Spinal cord (tissue), 9 donors: ENCODE measurements at regions not wholly inside any gene's neighbourhood (a gene's known extent, or its start where the extent isn't known, plus 50 kb on each side); places are given as distances from the start of the nearest gene placed in this dataset.

Experiments used
- DNase-seq, 6 donors: peaks; one replicate each; pipeline versions ENCODE4 v3.0.0 to v3.0.0-alpha.2; 2013 to 2015; ENCODE audit warnings: low spot score in 6 of 6, low read depth in 4 of 6
- H3K27ac ChIP-seq: one replicate; pipeline ENCODE4 v1.5.1; 2013; ENCODE audit warnings: low read depth, low read length, control low read depth
- H3K27me3 ChIP-seq: one replicate; pipeline ENCODE4 v1.6.1; 2013; ENCODE audit warnings: low read length; ENCODE audit not compliant: control insufficient read depth, insufficient read depth
- H3K36me3 ChIP-seq: one replicate; pipeline ENCODE4 v1.6.1; 2013; ENCODE audit warnings: low read length; ENCODE audit not compliant: control insufficient read depth, insufficient read depth
- H3K4me1 ChIP-seq: one replicate; pipeline ENCODE4 v1.6.1; 2013; ENCODE audit warnings: low read length; ENCODE audit not compliant: control insufficient read depth, insufficient read depth
- H3K4me3 ChIP-seq: one replicate; pipeline ENCODE4 v1.5.1; 2013; ENCODE audit warnings: low read depth, low read length, control low read depth
- H3K9me3 ChIP-seq: one replicate; pipeline ENCODE4 v1.6.1; 2013; ENCODE audit warnings: low read length; ENCODE audit not compliant: control insufficient read depth, insufficient read depth
- WGBS: methylation state at CpG from one replicate; pipeline ENCODE4 v1.1.5; 2013; ENCODE audit warnings: missing lambda C conversion rate; ENCODE audit not compliant: insufficient coverage; 5-methylcytosine and 5-hydroxymethylcytosine counted together
- donor health status: healthy.

DNA sequence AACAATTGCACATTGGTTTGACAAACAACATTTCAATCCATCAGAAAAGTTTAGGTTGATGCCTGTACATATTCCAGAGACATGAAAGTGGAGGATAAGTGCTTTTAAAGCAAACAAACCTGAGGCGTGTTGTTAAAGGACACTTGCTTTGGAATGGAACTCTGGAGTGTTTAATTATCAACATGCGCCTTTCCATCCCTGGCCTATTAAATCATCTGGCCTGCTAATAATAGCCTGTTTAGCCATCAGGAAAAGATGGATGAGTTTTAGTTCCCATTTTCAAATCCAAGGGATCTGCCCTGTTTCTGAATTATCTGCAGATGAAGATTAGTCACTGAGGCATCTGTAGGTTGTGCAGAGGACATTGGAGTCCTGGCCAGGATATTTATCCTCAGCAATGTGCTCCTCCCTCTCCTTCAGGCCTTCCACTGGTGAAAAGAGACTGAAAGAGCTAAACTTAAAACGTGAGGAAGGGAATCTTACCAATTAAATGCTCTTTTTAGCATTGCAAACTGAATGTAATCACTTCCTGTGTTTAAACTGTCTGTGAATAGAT lies 388.9 kb downstream of the PPARGC1A start:
- Histone ChIP-seq H3K4me1 (no peaks in the 10 kb centered on the region), H3K9me3 (no peaks in the 10 kb centered on the region), H3K27me3 (no peaks in the 10 kb centered on the region), H3K27ac (no peak overlapping the region), H3K4me3 (no peak overlapping the region), H3K36me3 (no peaks in the 10 kb centered on the region)
- WGBS = 80% methylated on average over 1 of the region's 3 CpGs
- peak in 1 of 6 donors; percentile 10 for DNase-seq

DNA sequence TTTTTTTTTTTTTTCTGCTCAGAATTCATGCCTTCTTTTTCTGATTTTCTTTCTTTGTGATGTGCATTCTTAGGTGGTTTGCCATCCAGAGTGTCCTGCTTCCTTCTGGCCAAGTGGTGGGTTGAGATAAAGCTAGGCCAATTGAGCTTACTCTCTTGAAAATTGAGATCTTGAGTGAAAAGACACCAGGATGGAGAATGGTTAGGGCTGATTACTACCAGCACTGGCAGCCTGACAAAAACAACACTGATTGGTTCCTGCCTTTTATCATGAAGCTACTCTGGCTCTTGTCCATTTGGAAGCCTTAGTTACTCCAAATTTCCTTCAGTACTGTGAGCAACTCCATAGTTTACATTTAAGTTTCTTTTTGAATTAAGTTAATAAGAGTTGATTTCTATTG lies 404.0 kb downstream of the PPARGC1A start:
- Histone ChIP-seq H3K4me1 (no peaks in the 10 kb centered on the region), H3K27ac (no peak overlapping the region), H3K9me3 (no peaks in the 10 kb centered on the region), H3K27me3 (no peaks in the 10 kb centered on the region), H3K4me3 (no peak overlapping the region), H3K36me3 (no peaks in the 10 kb centered on the region)
- peak in 1 of 6 donors; percentile 1 for DNase-seq

DNA sequence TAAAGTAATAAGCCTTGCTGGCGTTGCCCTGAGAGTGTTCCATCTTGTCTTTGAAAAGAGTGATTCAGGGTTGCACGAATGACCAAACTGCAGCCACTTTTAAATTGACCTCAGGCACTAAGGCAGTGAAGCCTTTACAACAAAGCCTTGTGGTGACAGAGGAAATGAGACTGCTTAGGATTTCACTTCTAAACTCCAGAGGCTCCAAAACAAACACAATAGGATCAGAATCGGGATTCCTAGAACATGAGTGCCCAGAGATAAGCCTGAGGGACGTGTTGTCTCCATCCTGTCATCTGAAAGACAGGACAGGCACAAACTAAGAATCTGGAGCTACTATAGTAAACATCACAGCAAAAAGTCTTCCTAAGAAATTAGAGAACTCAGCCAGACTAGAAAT lies 405.2 kb downstream of the PPARGC1A start:
- H3K36me3 ChIP-seq = no peaks in the 10 kb centered on the region
- H3K27me3 ChIP-seq = no peaks in the 10 kb centered on the region
- H3K4me3 ChIP-seq = no peak overlapping the region
- DNase-seq = no peak
- no peak overlapping the region for H3K27ac ChIP-seq
- 40% methylated on average over 4 of the region's 4 CpGs for WGBS
- H3K9me3 ChIP-seq = no peaks in the 10 kb centered on the region
- no peaks in the 10 kb centered on the region for H3K4me1 ChIP-seq

DNA sequence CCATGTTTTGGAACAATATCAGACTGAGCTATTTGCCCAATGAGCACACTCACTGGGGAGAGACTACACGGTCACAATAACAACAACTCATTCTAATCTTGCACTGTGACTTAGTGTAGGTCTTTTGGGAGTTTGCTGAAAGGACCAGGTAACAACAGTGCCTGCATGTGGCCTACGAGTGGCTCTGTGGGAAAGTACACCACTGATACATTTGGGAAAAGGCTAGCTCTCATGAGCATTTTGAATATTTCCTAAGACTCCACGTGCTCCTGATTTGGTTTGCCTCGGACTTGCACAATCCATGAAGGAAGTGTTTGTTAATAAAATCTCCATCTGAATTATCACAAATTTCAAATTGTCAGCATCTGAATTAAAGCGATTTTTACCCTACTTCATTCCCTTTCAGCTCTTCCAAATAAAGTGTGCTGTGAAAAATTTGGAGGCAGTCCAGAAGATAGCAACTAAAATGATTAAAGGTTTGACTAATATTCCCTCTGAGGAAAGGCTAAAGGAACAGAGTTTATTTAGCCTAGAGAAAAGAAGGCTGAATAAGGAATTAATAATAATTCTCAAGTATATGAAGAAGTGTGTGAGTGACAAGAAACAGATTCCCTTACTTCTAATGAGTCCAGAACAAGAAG lies 406.4 kb downstream of the PPARGC1A start:
- no peaks in the 10 kb centered on the region for H3K9me3 ChIP-seq
- no peak overlapping the region for H3K27ac ChIP-seq
- no peak overlapping the region for H3K4me3 ChIP-seq
- H3K27me3 ChIP-seq = no peaks in the 10 kb centered on the region
- H3K4me1 ChIP-seq = no peaks in the 10 kb centered on the region
- H3K36me3 ChIP-seq = no peaks in the 10 kb centered on the region
- peak in 1 of 6 donors; percentile 25 for DNase-seq
- WGBS = no CpG with 5 or more reads among the region's 5 CpGs

DNA sequence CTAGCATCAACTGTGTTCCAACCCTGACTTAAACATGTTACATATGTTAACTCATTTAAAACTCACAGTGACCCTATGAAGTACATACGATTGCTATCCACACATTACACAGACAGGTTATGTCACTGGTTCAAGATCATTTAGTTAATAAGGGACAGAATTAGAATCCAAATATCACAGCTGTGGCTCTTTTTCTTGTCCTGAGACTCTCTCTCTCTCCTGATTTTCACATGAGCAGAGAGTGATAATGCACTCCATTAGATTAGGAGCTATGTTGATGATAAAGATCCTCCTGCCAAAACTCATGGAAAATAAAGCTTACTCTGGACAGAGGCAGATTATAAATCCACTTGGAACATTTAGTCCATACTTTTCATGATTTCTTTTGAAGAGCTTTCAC lies 408.3 kb downstream of the PPARGC1A start:
- Histone ChIP-seq H3K27me3 (no peaks in the 10 kb centered on the region), H3K27ac (no peak overlapping the region), H3K4me1 (no peaks in the 10 kb centered on the region), H3K36me3 (no peaks in the 10 kb centered on the region), H3K9me3 (no peaks in the 10 kb centered on the region), H3K4me3 (no peak overlapping the region)
- DNase-seq = no peak
- WGBS = 86% methylated on average over 1 of the region's 1 CpG

DNA sequence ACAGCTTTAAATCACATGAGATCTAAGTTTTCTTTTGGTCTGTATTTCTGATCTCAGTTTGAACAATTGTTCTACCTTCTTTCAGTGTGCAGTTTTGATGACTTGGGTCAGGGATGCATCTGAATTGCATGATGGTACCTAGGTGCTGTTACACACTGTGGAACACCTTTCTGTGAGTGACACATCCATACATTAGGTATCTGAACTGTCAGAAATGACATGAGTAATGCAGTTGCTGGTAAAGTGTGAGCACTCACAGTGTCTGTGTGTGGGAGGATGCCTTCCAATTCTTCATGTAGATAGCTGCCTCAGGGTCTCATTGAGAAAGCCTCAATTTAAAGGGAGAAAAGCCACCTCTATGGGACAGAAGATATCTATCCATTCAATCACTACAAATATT lies 411.9 kb downstream of the PPARGC1A start:
- H3K27ac ChIP-seq = no peak overlapping the region
- DNase-seq = no peak
- no peaks in the 10 kb centered on the region for H3K9me3 ChIP-seq
- H3K36me3 ChIP-seq = no peaks in the 10 kb centered on the region
- H3K4me1 ChIP-seq = no peaks in the 10 kb centered on the region
- no peaks in the 10 kb centered on the region for H3K27me3 ChIP-seq
- no peak overlapping the region for H3K4me3 ChIP-seq

DNA sequence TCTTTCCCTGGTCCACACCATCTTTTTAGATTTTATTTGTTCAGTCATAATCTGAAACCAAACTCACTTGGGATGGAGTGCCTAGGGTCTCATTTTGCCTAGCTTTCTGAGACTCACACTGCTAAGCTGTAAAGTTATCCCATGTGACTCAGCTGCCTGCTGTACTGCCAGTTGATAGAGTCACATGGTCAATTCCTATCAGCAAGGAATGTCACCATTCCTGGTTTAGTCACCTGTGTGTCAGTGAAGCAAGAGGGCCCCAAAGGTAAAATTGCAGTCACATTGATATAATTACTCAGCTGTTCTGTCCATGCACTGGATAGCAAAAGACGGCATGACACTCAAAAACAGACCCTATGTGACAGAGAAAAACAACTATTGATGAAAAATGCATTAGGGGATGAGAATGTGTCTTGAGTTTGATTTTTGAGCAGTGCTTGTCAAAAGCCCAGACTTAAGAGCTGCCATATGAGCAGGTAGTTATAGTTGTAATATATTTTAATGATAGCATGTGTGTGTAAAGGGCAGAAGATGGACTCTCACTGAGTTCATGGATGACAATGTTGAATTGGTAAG lies 413.2 kb downstream of the PPARGC1A start:
- Histone ChIP-seq H3K27me3 (no peaks in the 10 kb centered on the region), H3K9me3 (peaks cover 1% of the 10 kb centered on the region), H3K4me1 (no peaks in the 10 kb centered on the region), H3K4me3 (no peak overlapping the region), H3K27ac (no peak overlapping the region), H3K36me3 (no peaks in the 10 kb centered on the region)
- no peak for DNase-seq
- WGBS = no CpG with 5 or more reads among the region's 1 CpG

DNA sequence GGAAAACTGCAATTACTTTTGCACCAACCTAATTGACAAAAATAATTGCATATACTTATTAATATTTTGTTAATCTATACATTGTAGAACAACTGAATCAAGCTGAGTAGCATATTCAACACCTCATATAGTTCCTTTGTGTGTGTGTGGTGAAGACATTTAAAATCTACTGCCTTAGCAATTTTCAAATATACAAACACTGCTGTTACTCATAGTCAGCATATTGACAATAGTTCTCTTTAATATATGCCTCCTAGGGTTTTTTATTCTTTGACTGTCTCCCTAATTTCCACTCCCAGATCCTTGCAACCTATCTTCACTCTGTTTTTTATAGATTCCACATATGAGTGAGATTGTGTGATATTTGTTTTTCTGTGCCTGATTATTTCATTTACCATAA lies 426.8 kb downstream of the PPARGC1A start:
- Histone ChIP-seq H3K27me3 (no peaks in the 10 kb centered on the region), H3K27ac (no peak overlapping the region), H3K4me1 (no peaks in the 10 kb centered on the region), H3K9me3 (peaks cover 5% of the 10 kb centered on the region), H3K36me3 (no peaks in the 10 kb centered on the region), H3K4me3 (no peak overlapping the region)
- DNase-seq = no peak

DNA sequence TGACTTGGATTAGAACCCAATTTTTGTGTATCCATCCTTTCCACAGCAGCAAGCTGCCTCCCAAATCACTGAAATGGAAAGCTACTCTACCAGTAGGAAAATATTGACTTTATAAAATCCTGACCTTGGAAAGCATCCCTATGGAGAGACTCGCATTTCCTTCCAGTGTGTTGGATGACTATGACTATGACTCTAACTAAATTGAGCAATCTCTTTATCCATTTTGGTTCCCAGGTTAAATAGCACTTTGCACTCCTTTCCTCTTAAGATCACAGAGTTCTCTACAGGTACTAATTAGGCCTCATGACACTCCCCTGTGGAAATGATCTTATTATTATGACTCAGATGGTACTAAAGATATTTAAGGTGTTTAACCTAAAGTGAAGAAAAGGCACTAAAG lies 431.8 kb downstream of the PPARGC1A start:
- H3K4me3 ChIP-seq = no peak overlapping the region
- H3K27ac ChIP-seq = no peak overlapping the region
- peak in 1 of 6 donors; percentile 1 for DNase-seq
- WGBS = no CpG with 5 or more reads among the region's 1 CpG
- H3K36me3 ChIP-seq = no peaks in the 10 kb centered on the region
- no peaks in the 10 kb centered on the region for H3K4me1 ChIP-seq
- H3K9me3 ChIP-seq = no peaks in the 10 kb centered on the region
- no peaks in the 10 kb centered on the region for H3K27me3 ChIP-seq

DNA sequence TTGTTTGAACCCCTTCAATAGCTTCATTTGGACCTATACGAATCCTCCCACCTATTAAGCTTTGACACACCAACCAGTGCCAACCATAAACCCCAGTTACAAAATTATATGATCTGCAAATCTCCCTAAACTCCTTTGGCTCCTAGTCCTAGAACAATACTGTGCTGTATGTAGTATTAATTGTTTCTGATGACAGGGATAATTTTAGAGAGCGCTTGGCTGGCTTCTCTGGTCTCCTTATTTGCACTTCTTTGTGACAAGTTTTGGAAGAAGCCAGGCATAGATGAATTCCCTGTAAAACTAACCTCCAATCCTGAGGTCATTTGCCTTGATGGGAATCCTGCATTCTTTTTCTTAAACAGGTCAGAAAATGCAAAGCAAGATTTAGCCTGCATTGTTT lies 433.0 kb downstream of the PPARGC1A start:
- Histone ChIP-seq H3K27me3 (no peaks in the 10 kb centered on the region), H3K4me1 (no peaks in the 10 kb centered on the region), H3K9me3 (no peaks in the 10 kb centered on the region), H3K36me3 (no peaks in the 10 kb centered on the region), H3K27ac (no peak overlapping the region), H3K4me3 (no peak overlapping the region)
- DNase-seq = no peak
- 83% methylated on average over 1 of the region's 2 CpGs for WGBS
